Superior temporal gyrus (tissue), 1 donor: ENCODE measurements at regions not wholly inside any gene's neighbourhood (a gene's known extent, or its start where the extent isn't known, plus 50 kb on each side); places are given as distances from the start of the nearest gene placed in this dataset.
A peak's percentile ranks its signal among the peaks of the same experiment; 100 is the strongest.

Experiments used
- DNase-seq: peaks from one replicate; pipeline ENCODE4 v3.0.0-alpha.2; 2016; ENCODE audit errors: extremely low spot score

DNA sequence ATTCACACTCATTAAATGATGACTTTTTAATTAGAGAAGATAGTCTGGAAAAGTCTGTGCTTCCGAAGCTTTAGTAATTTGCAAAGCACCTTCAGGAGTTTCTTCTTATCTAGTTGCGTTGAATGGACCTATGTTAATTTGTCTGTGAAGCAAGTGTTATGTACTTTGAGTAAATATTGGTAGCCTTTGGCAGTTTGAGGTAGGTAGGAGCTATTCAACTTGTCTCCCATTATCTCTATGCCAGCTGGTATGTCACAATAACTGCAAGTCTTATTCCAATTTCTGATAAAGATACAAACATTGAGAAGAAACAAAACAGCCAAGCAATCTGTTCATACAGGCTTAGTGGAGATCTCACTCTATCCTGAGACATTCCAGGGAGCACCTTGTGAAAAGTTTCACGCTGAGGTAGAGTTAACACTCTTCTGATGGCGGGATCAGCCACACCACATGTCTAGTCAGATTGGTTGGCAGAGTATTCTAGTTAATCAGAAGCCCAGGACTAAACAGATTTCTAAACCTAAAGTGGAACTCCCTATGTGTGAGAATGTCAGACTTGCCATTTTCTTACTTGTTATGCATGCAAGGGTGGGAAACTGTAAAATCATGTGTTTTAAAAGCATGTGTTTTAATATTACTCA is 219.8 kb upstream of the MANEA start:
- DNase-seq: no peak

GRCh38 chr6:95364016-95364604 is 213.2 kb upstream of the MANEA start:
- peak; percentile 73 for DNase-seq

GRCh38 chr6:95365454-95365853 is 211.9 kb upstream of the MANEA start:
- DNase-seq: no peak

DNA sequence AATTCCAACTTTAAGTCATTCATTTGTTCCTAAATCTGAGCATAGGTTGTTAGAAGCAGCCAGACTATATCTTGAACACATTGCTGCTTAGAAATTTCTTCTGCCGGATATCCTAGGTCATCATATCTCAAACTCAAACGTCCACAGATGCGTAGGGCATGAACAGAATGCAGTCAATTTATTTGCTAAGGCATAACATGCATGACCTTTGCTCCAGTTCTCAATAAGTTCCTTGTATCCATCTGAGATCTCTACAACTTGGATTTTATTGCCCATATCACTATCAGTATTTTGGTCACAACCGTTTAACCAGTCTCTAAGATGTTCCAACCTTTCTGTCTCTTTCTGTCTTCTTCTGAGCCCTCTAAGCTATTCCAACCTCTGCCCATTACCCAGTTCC is 210.9 kb upstream of the MANEA start:
- no peak for DNase-seq

GRCh38 chr6:95383878-95384277 is 193.5 kb upstream of the MANEA start:
- no peak for DNase-seq

DNA sequence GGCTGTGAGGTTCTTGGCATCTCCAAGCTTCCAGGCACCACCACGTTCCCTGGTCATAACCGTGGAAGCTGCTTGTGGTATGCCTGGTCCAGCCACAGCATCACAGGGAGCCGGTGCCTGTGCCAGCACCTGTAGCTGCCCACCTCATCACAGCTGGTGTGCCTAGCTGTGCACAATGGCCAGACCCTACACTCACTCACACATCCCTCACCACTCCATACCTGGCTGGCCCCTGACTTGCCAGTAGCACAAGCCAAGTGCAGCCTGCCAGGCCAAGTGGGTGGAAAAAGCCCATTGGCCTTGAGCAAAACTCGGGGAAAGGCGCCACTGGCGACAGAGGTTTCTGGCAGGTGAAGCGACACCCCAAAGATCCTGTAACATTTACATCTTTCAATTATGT is 192.3 kb upstream of the MANEA start:
- DNase-seq: no peak

- DNase-seq: no peak
These were observed 189.5 kb upstream of the MANEA start for GRCh38 chr6:95387845-95388244.

GRCh38 chr6:95404777-95405176 is 172.6 kb upstream of the MANEA start:
- no peak for DNase-seq

DNA sequence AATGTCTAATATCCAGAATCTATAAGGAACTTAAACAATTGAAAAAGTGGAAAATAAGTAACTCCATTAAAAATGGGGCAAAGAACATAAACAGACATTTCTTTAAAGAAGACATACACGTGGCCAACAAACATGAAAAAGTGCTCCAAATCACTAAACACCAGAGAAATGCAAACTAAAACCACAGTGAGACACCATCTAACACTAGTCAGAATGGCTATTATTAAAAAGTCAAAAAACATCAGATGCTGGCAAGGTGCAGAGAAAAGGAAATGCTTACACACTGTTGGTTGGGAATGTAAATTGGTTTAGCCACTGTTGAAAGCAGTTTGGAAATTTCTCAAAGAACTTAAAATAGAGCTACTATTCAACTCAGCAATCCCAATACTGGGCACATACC is 169.2 kb upstream of the MANEA start:
- DNase-seq: no peak

DNA sequence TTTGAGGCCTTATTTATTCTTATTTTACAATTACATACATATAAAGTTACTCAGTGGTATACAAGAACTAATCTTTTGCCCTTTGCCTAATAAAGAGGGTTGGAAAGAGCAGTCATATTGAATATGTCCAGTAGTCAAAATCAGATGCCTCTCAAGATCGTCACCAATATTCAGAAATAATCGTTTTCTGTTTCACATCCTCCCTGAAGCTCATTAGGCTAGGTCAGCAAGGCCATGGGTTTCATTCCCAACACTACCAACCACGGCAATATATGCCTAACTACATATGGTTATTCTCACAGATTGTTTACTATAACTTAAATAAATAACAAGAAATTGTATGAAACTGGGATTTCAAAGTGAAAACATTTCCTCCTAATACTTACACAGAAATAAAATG is 167.2 kb upstream of the MANEA start:
- no peak for DNase-seq

DNA sequence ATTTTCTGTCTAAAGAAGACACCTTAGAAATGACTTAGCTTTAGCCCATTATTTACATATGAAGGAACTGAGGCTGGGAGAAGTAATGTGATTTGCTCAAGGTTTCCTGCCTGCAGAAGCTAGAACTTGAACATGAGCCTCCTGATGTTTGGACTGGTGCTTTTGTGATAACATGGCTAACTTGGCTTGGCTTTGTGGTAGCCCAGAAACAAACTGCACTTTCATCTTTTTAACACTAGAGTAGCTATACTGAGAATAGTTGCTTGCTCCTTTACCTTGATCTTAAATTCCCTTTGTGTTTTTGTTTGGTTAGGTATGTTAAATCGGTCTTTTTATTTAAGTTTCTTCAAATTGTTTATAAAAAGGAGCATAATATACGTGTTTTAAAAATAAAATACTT is 163.5 kb upstream of the MANEA start:
- no peak for DNase-seq

DNA sequence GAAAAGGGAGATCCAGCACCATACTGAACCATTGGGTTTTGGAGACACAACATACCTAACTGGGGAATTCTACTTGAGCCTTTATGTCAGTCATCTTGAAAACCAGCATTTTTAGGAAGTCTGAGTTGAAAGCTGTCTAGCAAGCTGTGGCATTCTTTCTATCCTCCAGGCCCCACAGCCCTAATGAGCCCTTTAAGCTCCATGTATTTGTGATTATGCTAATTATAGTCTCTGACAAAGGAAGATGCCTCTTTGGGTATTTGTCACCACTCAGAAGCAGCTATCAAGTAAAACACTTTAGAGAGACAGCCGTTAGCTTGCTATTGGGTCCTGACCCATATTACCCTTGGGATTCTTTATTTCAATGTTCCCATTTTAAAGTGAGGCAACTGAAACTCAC is 159.5 kb upstream of the MANEA start:
- no peak for DNase-seq

DNA sequence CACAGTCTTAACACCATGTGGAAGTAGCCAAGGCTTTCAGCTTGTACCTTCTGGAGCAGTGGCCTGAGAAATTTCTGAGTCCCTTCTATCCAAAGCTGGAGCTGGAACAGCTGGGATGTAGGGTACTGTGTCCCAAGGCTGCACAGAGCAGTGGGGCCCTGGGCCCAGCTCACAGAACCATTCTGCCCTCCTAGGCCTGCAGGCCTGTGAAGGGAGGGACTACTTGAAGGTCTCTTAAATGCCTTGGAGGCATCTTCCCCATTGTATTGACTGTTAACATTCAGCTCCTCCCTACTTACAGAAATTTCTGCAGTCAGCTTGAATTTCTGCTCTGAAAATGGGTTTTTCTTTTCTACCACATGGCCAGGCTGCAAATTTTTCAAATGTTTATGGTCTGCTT is 156.5 kb upstream of the MANEA start:
- DNase-seq: no peak

DNA sequence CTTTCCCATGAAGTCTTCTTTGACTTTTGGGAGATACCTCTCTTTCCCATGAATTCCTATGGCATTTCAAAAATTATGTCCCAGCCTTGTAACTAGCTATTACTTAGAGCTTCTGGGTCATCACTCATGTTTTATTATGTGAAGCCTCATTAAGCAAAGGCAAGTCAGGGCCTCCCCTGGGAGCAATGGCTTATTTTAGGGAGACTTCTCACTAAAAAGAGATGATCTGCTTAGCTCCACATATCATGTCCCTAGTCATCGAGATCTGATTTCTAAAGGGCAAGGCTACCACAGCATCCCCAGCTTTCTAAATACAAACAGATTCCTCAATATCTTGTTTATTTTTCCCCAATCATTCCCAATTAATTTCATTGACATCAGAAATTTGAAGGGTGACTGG is 154.0 kb upstream of the MANEA start:
- no peak for DNase-seq

GRCh38 chr6:95431637-95432228 is 145.6 kb upstream of the MANEA start:
- DNase-seq: peak; percentile 78

DNA sequence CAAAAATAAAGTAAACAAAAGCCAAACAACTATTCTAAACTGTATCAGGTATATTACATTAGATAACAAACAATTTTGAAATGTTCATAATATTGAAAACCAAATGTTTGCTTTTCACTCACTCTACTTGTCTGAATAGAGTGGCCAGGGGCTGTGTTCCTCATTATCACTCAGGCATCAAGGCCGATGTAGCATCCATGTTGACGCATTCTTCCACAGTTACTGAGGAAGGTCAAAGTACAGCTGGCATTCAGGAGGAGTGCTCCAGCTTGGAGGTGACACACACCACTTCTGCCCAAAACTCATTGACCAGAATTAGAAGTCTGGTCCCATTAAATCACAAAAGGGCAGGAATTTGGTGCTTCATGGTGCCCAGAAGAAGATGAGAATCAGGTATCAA is 137.6 kb upstream of the MANEA start:
- DNase-seq: no peak

DNA sequence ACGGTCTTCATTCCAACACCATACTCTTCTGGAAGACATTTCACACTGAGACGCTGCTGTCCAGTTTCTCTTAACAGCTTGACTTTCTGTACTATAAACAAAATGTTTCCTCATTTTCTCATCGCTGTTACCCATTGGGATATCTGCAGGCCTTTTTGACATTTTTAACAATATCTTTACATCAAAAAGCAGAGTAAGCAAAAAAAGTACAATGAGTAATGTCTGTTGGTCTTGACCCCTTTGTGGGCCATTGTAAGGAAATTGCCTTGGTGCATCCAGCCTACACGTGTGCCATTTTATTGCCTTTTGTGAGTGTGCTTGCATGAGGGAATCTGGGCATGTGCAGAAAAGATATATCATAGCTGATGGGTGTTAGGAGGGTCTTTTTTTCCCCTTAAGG is 129.1 kb upstream of the MANEA start:
- no peak for DNase-seq

DNA sequence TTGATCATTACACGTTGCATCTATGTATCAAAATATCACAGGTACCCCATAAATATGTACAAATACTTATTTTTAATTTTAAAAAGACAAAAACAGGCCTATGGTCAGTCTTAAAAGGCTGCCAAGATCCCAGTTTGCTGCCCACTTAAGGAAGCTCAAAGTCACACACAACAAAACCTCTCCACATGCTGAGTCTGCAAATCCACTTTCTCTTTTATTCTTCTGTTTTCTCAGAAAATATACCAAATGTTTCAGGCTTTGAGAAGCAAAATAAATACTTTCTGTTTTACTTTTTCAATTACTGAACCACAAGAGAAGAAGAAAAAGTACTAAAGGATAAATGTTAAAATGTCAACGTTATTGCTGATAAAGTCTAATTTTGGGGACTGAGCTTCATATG is 107.8 kb upstream of the MANEA start:
- DNase-seq: no peak

DNA sequence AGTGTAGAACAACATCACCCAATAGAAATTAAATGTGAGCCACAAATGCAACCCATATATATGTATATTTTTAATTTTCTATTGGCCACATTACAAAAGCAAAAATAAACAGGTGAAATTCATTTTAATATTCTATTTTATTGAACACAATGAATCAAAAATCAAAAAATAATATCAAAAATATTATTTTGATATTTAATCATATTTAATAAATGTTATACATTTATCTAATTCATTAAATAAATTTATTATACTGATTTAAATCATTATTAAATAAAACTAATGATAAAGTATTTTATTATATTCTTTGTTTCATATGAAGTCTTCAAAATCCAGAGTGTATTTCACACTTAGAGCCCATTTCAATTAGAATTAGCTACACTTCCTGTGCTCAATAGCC is 98.4 kb upstream of the MANEA start:
- DNase-seq: no peak

- no peak for DNase-seq
These were observed 89.5 kb upstream of the MANEA start for GRCh38 chr6:95487817-95488216.

GRCh38 chr6:95489185-95489863 is 88.0 kb upstream of the MANEA start:
- no peak for DNase-seq

DNA sequence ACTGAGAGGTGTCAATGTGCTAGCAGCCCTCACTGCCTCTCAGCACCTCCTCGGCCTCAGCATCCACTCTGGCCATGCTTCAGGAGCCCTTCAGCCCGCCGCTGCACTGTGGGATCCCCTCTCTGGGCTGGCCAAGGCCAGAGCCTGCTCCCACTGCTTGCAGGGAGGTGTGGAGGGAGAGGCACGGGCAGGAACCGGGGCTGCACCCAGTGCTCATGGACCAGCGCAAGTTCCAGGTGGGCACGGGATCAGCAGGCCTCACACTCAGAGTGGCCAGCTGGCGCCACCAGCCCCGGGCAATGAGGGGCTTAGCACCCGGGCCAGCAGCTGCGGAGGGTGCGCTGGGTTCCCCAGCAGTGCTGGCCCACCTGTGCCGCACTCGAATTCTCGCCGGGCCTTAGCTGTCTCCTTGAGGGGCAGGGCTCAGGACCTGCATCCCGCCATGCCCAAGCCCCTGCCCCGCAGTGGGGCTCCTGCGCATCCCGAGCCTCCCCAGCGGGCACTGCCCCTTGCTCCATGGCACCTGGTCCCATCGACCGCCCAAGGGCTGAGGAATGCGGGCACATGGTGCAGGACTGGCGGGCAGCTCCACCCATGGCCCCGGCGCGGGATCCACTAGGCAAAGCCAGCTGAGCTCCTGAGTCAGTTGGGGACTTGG is 80.4 kb upstream of the MANEA start:
- DNase-seq: no peak
